CD4-positive, alpha-beta T cell treated with Interleukin-21 for 1 hour (primary cell): ENCODE measurements at regions not wholly inside any gene's neighbourhood (a gene's known extent, or its start where the extent isn't known, plus 50 kb on each side); places are given as distances from the start of the nearest gene placed in this dataset.
"Not testable (repeated sequence)": the region's sequence is repeated elsewhere in the genome, so short reads cannot be mapped to it uniquely, and the experiment has no call there.

Source experiments
- DNase-seq: peaks from one replicate; pipeline ENCODE4 v3.0.0-alpha.2; 2020

- DNase-seq, result no peak
Measured at GRCh38 chr6:130676077-130676772, 151.0 kb upstream of the SMLR1 start.

GRCh38 chr6:130676773-130677144 is 150.4 kb upstream of the SMLR1 start:
- DNase-seq, result no peak

- DNase-seq, result no peak
Measured at GRCh38 chr6:130677312-130677711, 149.9 kb upstream of the SMLR1 start.

GRCh38 chr6:130677766-130678165 is 149.4 kb upstream of the SMLR1 start:
- no peak for DNase-seq

GRCh38 chr6:130679684-130680083 is 147.5 kb upstream of the SMLR1 start:
- no peak for DNase-seq

- DNase-seq, result no peak
Measured at GRCh38 chr6:130680116-130680515, 147.1 kb upstream of the SMLR1 start.

- no peak for DNase-seq
Measured at GRCh38 chr6:130681028-130681427, 146.2 kb upstream of the SMLR1 start.

- no peak for DNase-seq
Measured at GRCh38 chr6:130682066-130682465, 145.1 kb upstream of the SMLR1 start.

GRCh38 chr6:130683761-130684517 is 143.3 kb upstream of the SMLR1 start:
- no peak for DNase-seq

- DNase-seq, result no peak
Measured at GRCh38 chr6:130692659-130693058, 134.5 kb upstream of the SMLR1 start.

- DNase-seq, result no peak
Measured at GRCh38 chr6:130693944-130694343, 133.3 kb upstream of the SMLR1 start.

GRCh38 chr6:130694606-130695005 is 132.6 kb upstream of the SMLR1 start:
- DNase-seq, result no peak

- DNase-seq, result no peak
Measured at GRCh38 chr6:130696806-130697205, 130.4 kb upstream of the SMLR1 start.

GRCh38 chr6:130697271-130697994 is 129.8 kb upstream of the SMLR1 start:
- DNase-seq, result no peak

- peak; percentile 64 for DNase-seq
Measured at GRCh38 chr6:130697995-130698535, 129.1 kb upstream of the SMLR1 start.

- DNase-seq, result no peak
Measured at GRCh38 chr6:130699742-130700141, 127.5 kb upstream of the SMLR1 start.

GRCh38 chr6:130700397-130700796 is 126.8 kb upstream of the SMLR1 start:
- no peak for DNase-seq

GRCh38 chr6:130708338-130708737 is 118.9 kb upstream of the SMLR1 start:
- DNase-seq, result no peak

GRCh38 chr6:130711641-130712040 is 115.6 kb upstream of the SMLR1 start:
- DNase-seq, result not testable (repeated sequence)

GRCh38 chr6:130713144-130713543 is 114.1 kb upstream of the SMLR1 start:
- no peak for DNase-seq

GRCh38 chr6:130715058-130715457 is 112.1 kb upstream of the SMLR1 start:
- DNase-seq, result no peak

GRCh38 chr6:130716466-130716865 is 110.7 kb upstream of the SMLR1 start:
- DNase-seq, result no peak

- peak; percentile 16 for DNase-seq
Measured at GRCh38 chr6:130717657-130718056, 109.5 kb upstream of the SMLR1 start.
